Peyer's patch (tissue), 4 donors: ENCODE measurements at regions not wholly inside any gene's neighbourhood (a gene's known extent, or its start where the extent isn't known, plus 50 kb on each side); places are given as distances from the start of the nearest gene placed in this dataset.

Source experiments
- POLR2A ChIP-seq, 2 donors: fragments of 450-650 bp; IDR thresholded peaks; one replicate each; pipeline ENCODE4 v1.5.1; 2017; ENCODE audit warnings: antibody characterized with exemption in 2 of 2, mild to moderate bottlenecking in 2 of 2, moderate library complexity in 2 of 2
- TF ChIP-seq, protein P1 (sequence below), 6 experiments: fragments of 450-650 bp in 4 of 6; fragments of 200-600 bp in 2 of 6; sonication (generic) in 1 of 6; IDR thresholded peaks; one replicate each; pipeline ENCODE4 v1.5.1; 2017 to 2019; ENCODE audit warnings: antibody characterized with exemption in 6 of 6, mild to moderate bottlenecking in 3 of 6, moderate library complexity in 1 of 6

GRCh38 chr1:98051065-98051675 is 130.3 kb upstream of the DPYD start:
- no peak for TF ChIP-seq POLR2A (IDR thresholded peaks at IDR 0.05)
- TF ChIP-seq, protein P1, sequence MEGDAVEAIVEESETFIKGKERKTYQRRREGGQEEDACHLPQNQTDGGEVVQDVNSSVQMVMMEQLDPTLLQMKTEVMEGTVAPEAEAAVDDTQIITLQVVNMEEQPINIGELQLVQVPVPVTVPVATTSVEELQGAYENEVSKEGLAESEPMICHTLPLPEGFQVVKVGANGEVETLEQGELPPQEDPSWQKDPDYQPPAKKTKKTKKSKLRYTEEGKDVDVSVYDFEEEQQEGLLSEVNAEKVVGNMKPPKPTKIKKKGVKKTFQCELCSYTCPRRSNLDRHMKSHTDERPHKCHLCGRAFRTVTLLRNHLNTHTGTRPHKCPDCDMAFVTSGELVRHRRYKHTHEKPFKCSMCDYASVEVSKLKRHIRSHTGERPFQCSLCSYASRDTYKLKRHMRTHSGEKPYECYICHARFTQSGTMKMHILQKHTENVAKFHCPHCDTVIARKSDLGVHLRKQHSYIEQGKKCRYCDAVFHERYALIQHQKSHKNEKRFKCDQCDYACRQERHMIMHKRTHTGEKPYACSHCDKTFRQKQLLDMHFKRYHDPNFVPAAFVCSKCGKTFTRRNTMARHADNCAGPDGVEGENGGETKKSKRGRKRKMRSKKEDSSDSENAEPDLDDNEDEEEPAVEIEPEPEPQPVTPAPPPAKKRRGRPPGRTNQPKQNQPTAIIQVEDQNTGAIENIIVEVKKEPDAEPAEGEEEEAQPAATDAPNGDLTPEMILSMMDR (IDR thresholded peaks at IDR 0.05), result peak in 5 of 6 experiments; percentile 69 to 88 (median 85)
